ENCODE measurements at regions not wholly inside any gene's neighbourhood (a gene's known extent, or its start where the extent isn't known, plus 50 kb on each side); places are given as distances from the start of the nearest gene placed in this dataset.

- TF ChIP-seq ZNF416 (CRISPR knock-in tag; IDR thresholded peaks at IDR 0.05) (no peak), CDX4 (CRISPR knock-in tag; IDR thresholded peaks at IDR 0.05; ENCODE audit: borderline replicate concordance) (no peak), RELA (CRISPR knock-in tag; IDR thresholded peaks at IDR 0.05; ENCODE audit: borderline replicate concordance) (no peak), CTCF (IDR thresholded peaks at IDR 0.05) (no peak), TP53 (CRISPR knock-in tag; IDR thresholded peaks at IDR 0.05) (no peak), USF2 (CRISPR knock-in tag; IDR thresholded peaks at IDR 0.05) (no peak)
Measured at GRCh38 chrX:25069209-25069608, 53.4 kb upstream of the ARX start.

Measured in WTC11 (cell line).